ENCODE measurements at regions not wholly inside any gene's neighbourhood (a gene's known extent, or its start where the extent isn't known, plus 50 kb on each side); places are given as distances from the start of the nearest gene placed in this dataset.
"Not testable (repeated sequence)": the region's sequence is repeated elsewhere in the genome, so short reads cannot be mapped to it uniquely, and the experiment has no call there.

- TF ChIP-seq CTCF (conservative IDR thresholded peaks at IDR 0.05); EZH2 (IDR thresholded peaks at IDR 0.05; ENCODE audit: low read depth): not testable (repeated sequence)
Measured at GRCh38 chr20:22045956-22046507, 340.6 kb downstream of the PAX1 start.
